OCI-LY7 (cell line): ENCODE measurements at regions not wholly inside any gene's neighbourhood (a gene's known extent, or its start where the extent isn't known, plus 50 kb on each side); places are given as distances from the start of the nearest gene placed in this dataset.

Source experiments
- CTCF ChIP-seq: fragments of 200-600 bp; sonication (generic); conservative IDR thresholded peaks from 2 replicates; pipeline ENCODE4 v1.5.1; 2014; ENCODE audit warnings: mild to moderate bottlenecking, antibody characterized with exemption, low read length, moderate library complexity, mixed read lengths
- EZH2phosphoT487 ChIP-seq: fragments of 200-600 bp; sonication (generic); IDR thresholded peaks from 2 replicates; pipeline ENCODE4 v1.6.1; 2018; ENCODE audit warnings: low read depth, borderline replicate concordance, mild to moderate bottlenecking, mixed run types, antibody characterized with exemption, low read length, moderate library complexity, mixed read lengths

- no peak for TF ChIP-seq CTCF
- no peak for TF ChIP-seq EZH2phosphoT487
Measured at GRCh38 chr17:34527136-34527907, 52.1 kb upstream of the TMEM132E start.
